CD4-positive, CD25-positive, alpha-beta regulatory T cell (primary cell): ENCODE measurements at regions not wholly inside any gene's neighbourhood (a gene's known extent, or its start where the extent isn't known, plus 50 kb on each side); places are given as distances from the start of the nearest gene placed in this dataset.

Experiments used
- ATAC-seq, 2 donors: fragments of 150-1000 bp; cut with Tn5 transposase; one replicate each; pipeline ENCODE4 v1.10.0; 2021; ENCODE audit warnings: low read depth in 2 of 2, moderate number of reproducible peaks in 2 of 2, moderate library complexity in 1 of 2
- DNase-seq, 3 donors: peaks; one replicate each; pipeline versions ENCODE4 v3.0.0 to v3.0.0-alpha.2; 2012 to 2022; ENCODE audit warnings: mixed read lengths in 1 of 3
- H3K27ac ChIP-seq: one replicate; pipeline ENCODE4 v1.7.0; 2013; ENCODE audit warnings: mild to moderate bottlenecking, low read length; ENCODE audit not compliant: insufficient read depth, poor library complexity, severe bottlenecking
- H3K27me3 ChIP-seq: one replicate; pipeline ENCODE4 v1.7.0; 2013; ENCODE audit warnings: low read length; ENCODE audit not compliant: control insufficient read depth, insufficient read depth
- H3K36me3 ChIP-seq: one replicate; pipeline ENCODE4 v1.7.0; 2013; ENCODE audit warnings: mild to moderate bottlenecking, low read length, moderate library complexity; ENCODE audit not compliant: control insufficient read depth, insufficient read depth
- H3K4me1 ChIP-seq: 2 replicates; pipeline ENCODE4 v1.7.0; 2013; ENCODE audit warnings: mild to moderate bottlenecking, low read length; ENCODE audit not compliant: insufficient read depth, control insufficient read depth, poor library complexity, severe bottlenecking
- H3K4me3 ChIP-seq: one replicate; pipeline ENCODE4 v1.7.0; 2013; ENCODE audit warnings: low read depth, mild to moderate bottlenecking, low read length, moderate library complexity
- H3K9me3 ChIP-seq, 2 experiments: 1 replicate in 1 of 2; 2 replicates in 1 of 2; pipeline ENCODE4 v1.7.0; 2013; ENCODE audit warnings: low read length in 2 of 2, mild to moderate bottlenecking in 1 of 2, moderate library complexity in 1 of 2; ENCODE audit not compliant: control insufficient read depth in 2 of 2
- H3K27ac Mint-ChIP-seq, 3 donors: one replicate each; pipeline ENCODE4 v1.8.0; 2020 to 2022; ENCODE audit warnings: mild to moderate bottlenecking in 3 of 3, mixed read lengths in 3 of 3, moderate library complexity in 2 of 3
- H3K27me3 Mint-ChIP-seq: one replicate; pipeline ENCODE4 v1.8.0; 2022; ENCODE audit warnings: mild to moderate bottlenecking, mixed read lengths
- H3K36me3 Mint-ChIP-seq: one replicate; pipeline ENCODE4 v1.8.0; 2020; ENCODE audit warnings: mixed read lengths
- H3K4me1 Mint-ChIP-seq, 4 donors: one replicate each; pipeline ENCODE4 v1.8.0; 2020 to 2022; ENCODE audit warnings: mixed read lengths in 4 of 4, mild to moderate bottlenecking in 1 of 4
- H3K4me3 Mint-ChIP-seq, 4 donors: one replicate each; pipeline ENCODE4 v1.8.0; 2020 to 2022; ENCODE audit warnings: mild to moderate bottlenecking in 4 of 4, mixed read lengths in 4 of 4, moderate library complexity in 3 of 4
- H3K9me3 Mint-ChIP-seq, 7 donors: one replicate each; pipeline ENCODE4 v1.8.0; 2020 to 2022; ENCODE audit warnings: mixed read lengths in 7 of 7, mild to moderate bottlenecking in 3 of 7, moderate library complexity in 2 of 7

- Mint-ChIP-seq H3K27me3 (no peaks in the 10 kb centered on the region), H3K4me1 (no peaks in the 10 kb centered on the region), H3K9me3 (peaks cover 0 to 13% (median 5%) of the 10 kb centered on the region in 7 donors), H3K27ac (no peak overlapping the region), H3K4me3 (no peak overlapping the region), H3K36me3 (no peaks in the 10 kb centered on the region)
- no peak for DNase-seq
- Histone ChIP-seq H3K36me3 (no peaks in the 10 kb centered on the region), H3K4me1 (no peaks in the 10 kb centered on the region), H3K27me3 (no peaks in the 10 kb centered on the region), H3K27ac (no peak overlapping the region), H3K9me3 (no peaks in the 10 kb centered on the region), H3K4me3 (no peak overlapping the region)
- no peak for ATAC-seq
Observed at GRCh38 chr4:160009656-160010493, 907.0 kb downstream of the RAPGEF2 start.

- H3K9me3 ChIP-seq, result no peaks in the 10 kb centered on the region
- no peak for DNase-seq
- H3K27ac ChIP-seq, result no peak overlapping the region
- peaks cover 2 to 27% (median 14%) of the 10 kb centered on the region in 7 donors for H3K9me3 Mint-ChIP-seq
- H3K27ac Mint-ChIP-seq, result no peak overlapping the region
- H3K4me3 ChIP-seq, result no peak overlapping the region
- no peaks in the 10 kb centered on the region for H3K36me3 Mint-ChIP-seq
- no peaks in the 10 kb centered on the region for H3K27me3 Mint-ChIP-seq
- H3K4me1 Mint-ChIP-seq, result no peaks in the 10 kb centered on the region
- H3K27me3 ChIP-seq, result no peaks in the 10 kb centered on the region
- H3K4me1 ChIP-seq, result no peaks in the 10 kb centered on the region
- no peak overlapping the region for H3K4me3 Mint-ChIP-seq
- no peak for ATAC-seq
- no peaks in the 10 kb centered on the region for H3K36me3 ChIP-seq
Observed at GRCh38 chr4:160019936-160020335, 917.1 kb downstream of the RAPGEF2 start.

GRCh38 chr4:160020804-160021203, 917.9 kb downstream of the RAPGEF2 start:
- Histone ChIP-seq H3K27ac (no peak overlapping the region), H3K36me3 (no peaks in the 10 kb centered on the region), H3K27me3 (no peaks in the 10 kb centered on the region), H3K4me1 (no peaks in the 10 kb centered on the region), H3K9me3 (no peaks in the 10 kb centered on the region), H3K4me3 (no peak overlapping the region)
- ATAC-seq (no peak), DNase-seq (no peak)
- H3K27me3 Mint-ChIP-seq, result no peaks in the 10 kb centered on the region
- no peak overlapping the region for H3K4me3 Mint-ChIP-seq
- no peaks in the 10 kb centered on the region for H3K4me1 Mint-ChIP-seq
- H3K27ac Mint-ChIP-seq, result no peak overlapping the region
- peaks cover 2 to 27% (median 13%) of the 10 kb centered on the region in 7 donors for H3K9me3 Mint-ChIP-seq
- no peaks in the 10 kb centered on the region for H3K36me3 Mint-ChIP-seq

GRCh38 chr4:160021870-160022269, 919.0 kb downstream of the RAPGEF2 start:
- H3K27ac Mint-ChIP-seq, result no peak overlapping the region
- Histone ChIP-seq H3K9me3 (no peaks in the 10 kb centered on the region), H3K36me3 (no peaks in the 10 kb centered on the region), H3K27ac (no peak overlapping the region), H3K4me1 (no peaks in the 10 kb centered on the region), H3K4me3 (no peak overlapping the region), H3K27me3 (no peaks in the 10 kb centered on the region)
- no peaks in the 10 kb centered on the region for H3K27me3 Mint-ChIP-seq
- H3K4me1 Mint-ChIP-seq, result no peaks in the 10 kb centered on the region
- H3K4me3 Mint-ChIP-seq, result no peak overlapping the region
- H3K36me3 Mint-ChIP-seq, result no peaks in the 10 kb centered on the region
- ATAC-seq (no peak), DNase-seq (no peak)
- H3K9me3 Mint-ChIP-seq, result peaks cover 2 to 22% (median 16%) of the 10 kb centered on the region in 7 donors

DNA sequence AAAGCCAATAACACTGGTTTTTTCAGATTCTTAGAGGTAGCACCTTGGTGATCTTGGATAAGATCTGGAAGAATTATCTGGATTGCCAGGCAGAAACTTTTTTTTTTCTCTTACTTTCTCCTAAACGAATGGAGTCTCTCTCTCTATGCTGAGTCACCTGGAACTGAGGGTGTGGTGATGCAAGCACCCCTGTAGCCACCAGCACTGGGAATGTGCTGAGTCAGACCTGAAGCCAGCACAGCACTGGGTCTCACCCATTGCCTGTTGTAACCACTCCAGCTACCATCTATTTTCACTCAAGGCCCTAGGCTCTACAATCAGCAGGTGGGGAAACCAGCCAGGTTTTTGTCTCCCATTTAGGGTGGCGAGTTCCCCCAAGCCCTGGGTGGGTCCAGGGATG, 923.8 kb downstream of the RAPGEF2 start:
- Mint-ChIP-seq H3K36me3 (no peaks in the 10 kb centered on the region), H3K27ac (no peak overlapping the region)

DNA sequence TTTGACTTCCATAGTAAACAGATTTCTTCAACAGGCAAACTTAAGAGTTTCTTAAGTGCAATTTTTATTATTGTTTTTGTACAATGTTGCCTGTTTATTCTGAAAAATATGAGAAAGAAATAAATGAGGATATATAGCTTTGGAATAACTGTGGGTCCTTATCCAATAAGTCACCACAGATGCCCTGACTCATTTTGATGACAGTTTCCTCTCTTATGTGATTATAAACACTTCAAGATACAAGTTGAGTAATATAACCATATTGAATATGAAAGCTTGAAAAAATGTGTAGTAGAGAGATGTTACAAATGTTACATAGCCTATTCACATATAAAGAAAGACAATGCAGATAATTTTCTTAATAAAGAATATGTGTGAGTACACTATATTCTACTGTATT, 931.6 kb downstream of the RAPGEF2 start:
- ATAC-seq, result no peak
- H3K9me3 Mint-ChIP-seq, result peaks cover 0 to 12% (median 2%) of the 10 kb centered on the region in 7 donors
- no peaks in the 10 kb centered on the region for H3K4me1 Mint-ChIP-seq

More for the DNA sequence above, 923.8 kb downstream of the RAPGEF2 start:
- no peaks in the 10 kb centered on the region for H3K36me3 ChIP-seq
- H3K4me1 ChIP-seq, result no peaks in the 10 kb centered on the region
- no peak for ATAC-seq
- Mint-ChIP-seq H3K27me3 (no peaks in the 10 kb centered on the region), H3K4me1 (no peaks in the 10 kb centered on the region), H3K4me3 (no peak overlapping the region), H3K9me3 (peaks cover 2 to 14% (median 6%) of the 10 kb centered on the region in 7 donors)
- no peaks in the 10 kb centered on the region for H3K9me3 ChIP-seq
- no peaks in the 10 kb centered on the region for H3K27me3 ChIP-seq
- H3K4me3 ChIP-seq, result no peak overlapping the region
- no peak overlapping the region for H3K27ac ChIP-seq
- DNase-seq, result no peak

DNA sequence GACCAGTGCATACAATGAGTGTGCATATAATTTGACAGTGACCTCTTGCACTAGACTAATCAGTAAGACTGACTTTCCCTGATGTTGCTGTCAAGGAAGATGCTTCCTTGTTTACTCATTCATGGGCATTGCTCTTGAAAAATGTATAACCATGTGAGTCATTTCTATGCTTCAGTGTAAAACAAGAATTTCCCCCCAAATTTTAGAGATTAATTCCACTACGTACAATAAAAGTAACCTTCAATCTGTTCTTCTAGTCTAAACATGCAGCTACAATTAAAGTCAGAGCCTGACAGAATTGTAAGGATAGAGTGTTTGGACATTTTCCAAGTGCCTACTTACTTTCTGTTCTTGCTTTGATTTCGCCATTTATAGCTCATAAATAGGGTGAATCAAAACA, 935.7 kb downstream of the RAPGEF2 start:
- Histone ChIP-seq H3K9me3 (no peaks in the 10 kb centered on the region), H3K4me1 (no peaks in the 10 kb centered on the region), H3K36me3 (no peaks in the 10 kb centered on the region), H3K4me3 (no peak overlapping the region), H3K27me3 (no peaks in the 10 kb centered on the region), H3K27ac (no peak overlapping the region)
- no peaks in the 10 kb centered on the region for H3K4me1 Mint-ChIP-seq
- no peak overlapping the region for H3K4me3 Mint-ChIP-seq
- no peaks in the 10 kb centered on the region for H3K36me3 Mint-ChIP-seq
- H3K9me3 Mint-ChIP-seq, result peaks cover 0 to 20% (median 4%) of the 10 kb centered on the region in 7 donors
- H3K27me3 Mint-ChIP-seq, result no peaks in the 10 kb centered on the region
- H3K27ac Mint-ChIP-seq, result no peak overlapping the region
- DNase-seq, result no peak
- no peak for ATAC-seq

More for the DNA sequence above, 931.6 kb downstream of the RAPGEF2 start:
- H3K27ac ChIP-seq, result no peak overlapping the region
- no peaks in the 10 kb centered on the region for H3K4me1 ChIP-seq
- no peaks in the 10 kb centered on the region for H3K36me3 ChIP-seq
- no peaks in the 10 kb centered on the region for H3K36me3 Mint-ChIP-seq
- no peak overlapping the region for H3K27ac Mint-ChIP-seq
- no peak for DNase-seq
- no peaks in the 10 kb centered on the region for H3K27me3 Mint-ChIP-seq
- no peak overlapping the region for H3K4me3 Mint-ChIP-seq
- no peaks in the 10 kb centered on the region for H3K9me3 ChIP-seq
- H3K4me3 ChIP-seq, result no peak overlapping the region
- H3K27me3 ChIP-seq, result no peaks in the 10 kb centered on the region

- Mint-ChIP-seq H3K36me3 (no peaks in the 10 kb centered on the region), H3K27me3 (no peaks in the 10 kb centered on the region), H3K9me3 (peaks cover 0 to 36% (median 11%) of the 10 kb centered on the region in 7 donors), H3K4me1 (no peaks in the 10 kb centered on the region), H3K4me3 (no peak overlapping the region), H3K27ac (no peak overlapping the region)
- no peak overlapping the region for H3K27ac ChIP-seq
- no peaks in the 10 kb centered on the region for H3K9me3 ChIP-seq
- H3K4me1 ChIP-seq, result no peaks in the 10 kb centered on the region
- no peak for DNase-seq
- ATAC-seq, result no peak
- no peak overlapping the region for H3K4me3 ChIP-seq
- H3K36me3 ChIP-seq, result no peaks in the 10 kb centered on the region
- no peaks in the 10 kb centered on the region for H3K27me3 ChIP-seq
Observed at GRCh38 chr4:160044693-160045092, 941.8 kb downstream of the RAPGEF2 start.
